SK-N-SH treated with all-trans-retinoic acid at 6 μM for 48 hours (cell line): ENCODE measurements at regions not wholly inside any gene's neighbourhood (a gene's known extent, or its start where the extent isn't known, plus 50 kb on each side); places are given as distances from the start of the nearest gene placed in this dataset.
A peak's percentile ranks its signal among the peaks of the same experiment; 100 is the strongest.

Experiments used
- ATAC-seq: fragments of 200-7000 bp; cut with Tn5 transposase; 3 replicates; pipeline ENCODE4 v1.9.1; 2020; ENCODE audit warnings: mild to moderate bottlenecking, moderate library complexity
- ARNTL ChIP-seq: fragments of 450-650 bp; formaldehyde crosslinking; IDR thresholded peaks from 2 replicates; pipeline ENCODE4 v1.5.0; 2020; ENCODE audit warnings: low read depth, mild to moderate bottlenecking, moderate library complexity, borderline replicate concordance
- BACH2 ChIP-seq: fragments of 250-450 bp; sonication (Bioruptor Pico); IDR thresholded peaks from 2 replicates; pipeline ENCODE4 v1.9.0; 2021; ENCODE audit warnings: mild to moderate bottlenecking, borderline replicate concordance
- CSDC2 ChIP-seq: fragments of 250-450 bp; sonication (Bioruptor Pico); IDR thresholded peaks from 2 replicates; pipeline ENCODE4 v1.5.0; 2020; ENCODE audit warnings: mild to moderate bottlenecking, moderate library complexity
- ISL1 ChIP-seq: fragments of 250-450 bp; sonication (Bioruptor Pico); IDR thresholded peaks from 2 replicates; pipeline ENCODE4 v2.1.2; 2022; ENCODE audit warnings: mild to moderate bottlenecking, moderate library complexity
- OSR1 ChIP-seq: fragments of 250-450 bp; sonication (Bioruptor Pico); IDR thresholded peaks from 2 replicates; pipeline ENCODE4 v1.8.0; 2022; ENCODE audit warnings: moderate library complexity, mild to moderate bottlenecking, inconsistent platforms
- PPARA ChIP-seq: fragments of 250-450 bp; sonication (Bioruptor Pico); IDR thresholded peaks from 2 replicates; pipeline ENCODE4 v1.5.0; 2020; ENCODE audit warnings: mild to moderate bottlenecking, borderline replicate concordance
- RARB ChIP-seq: fragments of 250-450 bp; sonication (Bioruptor Pico); IDR thresholded peaks from 2 replicates; pipeline ENCODE4 v1.8.0; 2021; ENCODE audit warnings: mild to moderate bottlenecking, moderate library complexity
- SNAI2 ChIP-seq: fragments of 250-450 bp; sonication (Bioruptor Pico); IDR thresholded peaks from 2 replicates; pipeline ENCODE4 v1.5.0; 2020; ENCODE audit warnings: mild to moderate bottlenecking, moderate library complexity
- TCF4 ChIP-seq: fragments of 250-450 bp; sonication (Bioruptor Pico); IDR thresholded peaks from 2 replicates; pipeline ENCODE4 v1.8.0; 2021; ENCODE audit warnings: mild to moderate bottlenecking, moderate library complexity, borderline replicate concordance
- TOX ChIP-seq: fragments of 250-450 bp; sonication (Bioruptor Pico); IDR thresholded peaks from 2 replicates; pipeline ENCODE4 v1.8.0; 2021; ENCODE audit warnings: mild to moderate bottlenecking, moderate library complexity, borderline replicate concordance
- ZC3H10 ChIP-seq: fragments of 250-450 bp; sonication (Bioruptor Pico); IDR thresholded peaks from 2 replicates; pipeline ENCODE4 v1.5.1; 2021; ENCODE audit warnings: mild to moderate bottlenecking, moderate library complexity
- ZFP30 ChIP-seq: fragments of 450-650 bp; formaldehyde crosslinking; IDR thresholded peaks from 2 replicates; pipeline ENCODE4 v1.5.0; 2022; ENCODE audit warnings: mild to moderate bottlenecking, moderate library complexity
- ZNF565 ChIP-seq: fragments of 450-650 bp; formaldehyde crosslinking; conservative IDR thresholded peaks from 2 replicates; pipeline ENCODE4 v1.5.0; 2020; ENCODE audit warnings: low read depth, mild to moderate bottlenecking, moderate library complexity
- ZNF70 ChIP-seq: fragments of 450-650 bp; formaldehyde crosslinking; IDR thresholded peaks from 2 replicates; pipeline ENCODE4 v1.5.0; 2020; ENCODE audit warnings: mild to moderate bottlenecking, moderate library complexity
- ZNF8 ChIP-seq: fragments of 450-650 bp; formaldehyde crosslinking; IDR thresholded peaks from 2 replicates; pipeline ENCODE4 v1.5.0; 2020; ENCODE audit warnings: mild to moderate bottlenecking, moderate library complexity
- TF ChIP-seq, protein P1 (sequence below): fragments of 250-450 bp; sonication (Bioruptor Pico); IDR thresholded peaks from 2 replicates; pipeline ENCODE4 v1.8.0; 2020; ENCODE audit warnings: mild to moderate bottlenecking, moderate library complexity, borderline replicate concordance
- TF ChIP-seq, protein P2 (sequence below): fragments of 250-450 bp; sonication (Bioruptor Pico); IDR thresholded peaks from 2 replicates; pipeline ENCODE4 v1.5.0; 2020; ENCODE audit warnings: mild to moderate bottlenecking, moderate library complexity
- TF ChIP-seq, protein P3 (sequence below): fragments of 250-450 bp; sonication (Bioruptor Pico); IDR thresholded peaks from 2 replicates; pipeline ENCODE4 v1.8.0; 2021; ENCODE audit warnings: low read depth, mild to moderate bottlenecking, moderate library complexity, borderline replicate concordance
- TF ChIP-seq, protein P4 (sequence below): fragments of 250-450 bp; sonication (Bioruptor Pico); IDR thresholded peaks from 2 replicates; pipeline ENCODE4 v1.5.1; 2021; ENCODE audit warnings: mild to moderate bottlenecking, moderate library complexity
- TF ChIP-seq, protein P5 (sequence below): fragments of 250-450 bp; sonication (Bioruptor Pico); IDR thresholded peaks from 2 replicates; pipeline ENCODE4 v1.5.1; 2020; ENCODE audit warnings: low read depth, mild to moderate bottlenecking, moderate library complexity

DNA sequence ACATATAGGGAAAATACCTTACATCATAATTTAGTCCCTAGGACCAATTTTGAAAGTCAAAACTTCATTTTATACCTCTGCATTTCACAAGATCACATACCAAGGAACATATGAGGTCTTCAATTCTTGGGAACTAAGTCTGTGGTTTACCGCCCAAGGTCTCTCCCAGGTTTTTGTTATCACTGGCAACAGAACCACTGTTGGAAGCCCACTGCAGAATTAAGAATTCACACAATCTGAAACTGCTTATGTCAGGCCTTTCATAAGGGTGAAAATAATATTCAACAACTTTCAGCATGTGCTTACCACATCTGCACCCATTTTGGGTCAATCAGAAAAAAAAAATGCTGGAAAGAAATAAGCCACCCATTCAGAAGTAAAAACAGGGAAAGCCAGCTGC is 107.2 kb upstream of the MME start:
- TF ChIP-seq TOX (CRISPR knock-in tag) (no peak), OSR1 (no peak), ZNF70 (CRISPR knock-in tag) (no peak), ARNTL (CRISPR knock-in tag) (no peak), RARB (CRISPR knock-in tag) (no peak), SNAI2 (CRISPR knock-in tag) (no peak), PPARA (CRISPR knock-in tag) (no peak), BACH2 (no peak)
- TF ChIP-seq, protein P1, sequence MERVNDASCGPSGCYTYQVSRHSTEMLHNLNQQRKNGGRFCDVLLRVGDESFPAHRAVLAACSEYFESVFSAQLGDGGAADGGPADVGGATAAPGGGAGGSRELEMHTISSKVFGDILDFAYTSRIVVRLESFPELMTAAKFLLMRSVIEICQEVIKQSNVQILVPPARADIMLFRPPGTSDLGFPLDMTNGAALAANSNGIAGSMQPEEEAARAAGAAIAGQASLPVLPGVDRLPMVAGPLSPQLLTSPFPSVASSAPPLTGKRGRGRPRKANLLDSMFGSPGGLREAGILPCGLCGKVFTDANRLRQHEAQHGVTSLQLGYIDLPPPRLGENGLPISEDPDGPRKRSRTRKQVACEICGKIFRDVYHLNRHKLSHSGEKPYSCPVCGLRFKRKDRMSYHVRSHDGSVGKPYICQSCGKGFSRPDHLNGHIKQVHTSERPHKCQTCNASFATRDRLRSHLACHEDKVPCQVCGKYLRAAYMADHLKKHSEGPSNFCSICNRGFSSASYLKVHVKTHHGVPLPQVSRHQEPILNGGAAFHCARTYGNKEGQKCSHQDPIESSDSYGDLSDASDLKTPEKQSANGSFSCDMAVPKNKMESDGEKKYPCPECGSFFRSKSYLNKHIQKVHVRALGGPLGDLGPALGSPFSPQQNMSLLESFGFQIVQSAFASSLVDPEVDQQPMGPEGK (CRISPR knock-in tag), result no peak
- TF ChIP-seq, protein P2, sequence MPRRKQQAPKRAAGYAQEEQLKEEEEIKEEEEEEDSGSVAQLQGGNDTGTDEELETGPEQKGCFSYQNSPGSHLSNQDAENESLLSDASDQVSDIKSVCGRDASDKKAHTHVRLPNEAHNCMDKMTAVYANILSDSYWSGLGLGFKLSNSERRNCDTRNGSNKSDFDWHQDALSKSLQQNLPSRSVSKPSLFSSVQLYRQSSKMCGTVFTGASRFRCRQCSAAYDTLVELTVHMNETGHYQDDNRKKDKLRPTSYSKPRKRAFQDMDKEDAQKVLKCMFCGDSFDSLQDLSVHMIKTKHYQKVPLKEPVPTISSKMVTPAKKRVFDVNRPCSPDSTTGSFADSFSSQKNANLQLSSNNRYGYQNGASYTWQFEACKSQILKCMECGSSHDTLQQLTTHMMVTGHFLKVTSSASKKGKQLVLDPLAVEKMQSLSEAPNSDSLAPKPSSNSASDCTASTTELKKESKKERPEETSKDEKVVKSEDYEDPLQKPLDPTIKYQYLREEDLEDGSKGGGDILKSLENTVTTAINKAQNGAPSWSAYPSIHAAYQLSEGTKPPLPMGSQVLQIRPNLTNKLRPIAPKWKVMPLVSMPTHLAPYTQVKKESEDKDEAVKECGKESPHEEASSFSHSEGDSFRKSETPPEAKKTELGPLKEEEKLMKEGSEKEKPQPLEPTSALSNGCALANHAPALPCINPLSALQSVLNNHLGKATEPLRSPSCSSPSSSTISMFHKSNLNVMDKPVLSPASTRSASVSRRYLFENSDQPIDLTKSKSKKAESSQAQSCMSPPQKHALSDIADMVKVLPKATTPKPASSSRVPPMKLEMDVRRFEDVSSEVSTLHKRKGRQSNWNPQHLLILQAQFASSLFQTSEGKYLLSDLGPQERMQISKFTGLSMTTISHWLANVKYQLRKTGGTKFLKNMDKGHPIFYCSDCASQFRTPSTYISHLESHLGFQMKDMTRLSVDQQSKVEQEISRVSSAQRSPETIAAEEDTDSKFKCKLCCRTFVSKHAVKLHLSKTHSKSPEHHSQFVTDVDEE (CRISPR knock-in tag), result no peak
- TF ChIP-seq, all 23 proteins: peak for 0
- ATAC-seq, result no peak

DNA sequence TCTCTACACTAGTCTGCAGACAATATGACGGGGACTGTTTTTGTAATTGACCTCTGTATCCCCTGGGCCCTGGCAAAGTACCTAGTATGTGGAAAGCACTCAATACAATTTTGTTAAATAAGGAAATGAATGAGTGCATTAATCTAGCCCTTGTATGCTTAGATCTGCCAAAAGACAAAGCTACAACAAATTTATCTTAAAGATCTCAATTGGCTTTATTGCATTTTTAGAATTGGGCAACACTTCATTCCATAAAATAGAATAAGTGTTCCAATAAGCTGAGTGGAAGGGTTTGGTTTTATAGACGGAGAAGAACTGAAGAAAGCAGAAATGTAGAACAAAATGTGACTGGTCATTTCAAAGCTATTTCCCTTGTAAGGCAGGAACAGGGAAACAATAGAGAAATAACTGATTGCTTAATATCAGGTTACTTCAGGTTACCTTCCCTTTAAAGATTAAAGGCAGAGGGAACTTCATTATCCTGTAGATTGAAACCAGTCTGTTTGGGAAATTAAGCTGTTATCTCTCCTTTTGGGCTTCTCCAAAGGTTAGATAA is 108.3 kb upstream of the MME start:
- TF ChIP-seq ISL1 (CRISPR knock-in tag), result peak; percentile 79
- TF ChIP-seq, protein P3, sequence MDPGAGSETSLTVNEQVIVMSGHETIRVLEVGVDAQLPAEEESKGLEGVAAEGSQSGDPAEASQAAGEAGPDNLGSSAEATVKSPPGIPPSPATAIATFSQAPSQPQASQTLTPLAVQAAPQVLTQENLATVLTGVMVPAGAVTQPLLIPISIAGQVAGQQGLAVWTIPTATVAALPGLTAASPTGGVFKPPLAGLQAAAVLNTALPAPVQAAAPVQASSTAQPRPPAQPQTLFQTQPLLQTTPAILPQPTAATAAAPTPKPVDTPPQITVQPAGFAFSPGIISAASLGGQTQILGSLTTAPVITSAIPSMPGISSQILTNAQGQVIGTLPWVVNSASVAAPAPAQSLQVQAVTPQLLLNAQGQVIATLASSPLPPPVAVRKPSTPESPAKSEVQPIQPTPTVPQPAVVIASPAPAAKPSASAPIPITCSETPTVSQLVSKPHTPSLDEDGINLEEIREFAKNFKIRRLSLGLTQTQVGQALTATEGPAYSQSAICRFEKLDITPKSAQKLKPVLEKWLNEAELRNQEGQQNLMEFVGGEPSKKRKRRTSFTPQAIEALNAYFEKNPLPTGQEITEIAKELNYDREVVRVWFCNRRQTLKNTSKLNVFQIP, result no peak
- peak; percentile 69 for ATAC-seq

DNA sequence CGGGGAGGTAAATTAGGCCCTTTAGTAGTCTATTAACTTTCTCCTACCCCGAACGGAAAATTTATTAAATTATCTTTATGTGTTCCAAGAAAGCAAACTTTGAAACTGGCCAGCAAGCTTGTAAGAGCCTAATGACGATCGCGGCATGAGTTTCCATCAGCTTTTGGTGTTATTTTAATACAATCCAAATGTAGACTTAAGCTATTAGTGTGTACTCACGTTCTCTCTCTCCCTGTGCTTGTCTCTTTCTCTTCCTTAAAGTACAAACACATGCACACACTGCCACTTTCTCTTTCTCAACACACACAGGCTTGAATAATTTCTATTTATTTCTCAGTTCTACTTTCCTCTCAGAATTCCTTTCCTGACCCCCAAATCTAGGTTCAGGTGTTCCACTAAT is 108.8 kb upstream of the MME start:
- TF ChIP-seq CSDC2 (CRISPR knock-in tag) (no peak), ISL1 (CRISPR knock-in tag) (no peak), ZNF8 (no peak), TCF4 (CRISPR knock-in tag) (no peak), ZFP30 (CRISPR knock-in tag) (no peak), ARNTL (CRISPR knock-in tag) (no peak), ZC3H10 (CRISPR knock-in tag) (no peak), ZNF70 (CRISPR knock-in tag) (no peak), PPARA (CRISPR knock-in tag) (no peak), SNAI2 (CRISPR knock-in tag) (no peak), ZNF565 (CRISPR knock-in tag) (no peak)
- TF ChIP-seq, protein P4, sequence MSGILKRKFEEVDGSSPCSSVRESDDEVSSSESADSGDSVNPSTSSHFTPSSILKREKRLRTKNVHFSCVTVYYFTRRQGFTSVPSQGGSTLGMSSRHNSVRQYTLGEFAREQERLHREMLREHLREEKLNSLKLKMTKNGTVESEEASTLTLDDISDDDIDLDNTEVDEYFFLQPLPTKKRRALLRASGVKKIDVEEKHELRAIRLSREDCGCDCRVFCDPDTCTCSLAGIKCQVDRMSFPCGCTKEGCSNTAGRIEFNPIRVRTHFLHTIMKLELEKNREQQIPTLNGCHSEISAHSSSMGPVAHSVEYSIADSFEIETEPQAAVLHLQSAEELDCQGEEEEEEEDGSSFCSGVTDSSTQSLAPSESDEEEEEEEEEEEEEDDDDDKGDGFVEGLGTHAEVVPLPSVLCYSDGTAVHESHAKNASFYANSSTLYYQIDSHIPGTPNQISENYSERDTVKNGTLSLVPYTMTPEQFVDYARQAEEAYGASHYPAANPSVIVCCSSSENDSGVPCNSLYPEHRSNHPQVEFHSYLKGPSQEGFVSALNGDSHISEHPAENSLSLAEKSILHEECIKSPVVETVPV, result no peak
- TF ChIP-seq, protein P2 (CRISPR knock-in tag), result no peak
- TF ChIP-seq, protein P1 (CRISPR knock-in tag), result no peak
- TF ChIP-seq, protein P5, sequence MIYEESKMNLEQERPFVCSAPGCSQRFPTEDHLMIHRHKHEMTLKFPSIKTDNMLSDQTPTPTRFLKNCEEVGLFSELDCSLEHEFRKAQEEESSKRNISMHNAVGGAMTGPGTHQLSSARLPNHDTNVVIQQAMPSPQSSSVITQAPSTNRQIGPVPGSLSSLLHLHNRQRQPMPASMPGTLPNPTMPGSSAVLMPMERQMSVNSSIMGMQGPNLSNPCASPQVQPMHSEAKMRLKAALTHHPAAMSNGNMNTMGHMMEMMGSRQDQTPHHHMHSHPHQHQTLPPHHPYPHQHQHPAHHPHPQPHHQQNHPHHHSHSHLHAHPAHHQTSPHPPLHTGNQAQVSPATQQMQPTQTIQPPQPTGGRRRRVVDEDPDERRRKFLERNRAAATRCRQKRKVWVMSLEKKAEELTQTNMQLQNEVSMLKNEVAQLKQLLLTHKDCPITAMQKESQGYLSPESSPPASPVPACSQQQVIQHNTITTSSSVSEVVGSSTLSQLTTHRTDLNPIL, result no peak
- TF ChIP-seq, protein P3, result no peak
- TF ChIP-seq, all 23 proteins: peak for 0
- ATAC-seq, result peak; percentile 32
